HCT116 (cell line): ENCODE measurements at regions not wholly inside any gene's neighbourhood (a gene's known extent, or its start where the extent isn't known, plus 50 kb on each side); places are given as distances from the start of the nearest gene placed in this dataset.

Source experiments
- ATAC-seq: fragments of 200-7000 bp; cut with Tn5 transposase; 2 replicates; pipeline ENCODE4 v1.9.1; 2020; ENCODE audit warnings: mild to moderate bottlenecking, moderate library complexity
- BruUV-seq: library from RNA; stranded (reverse); fragments of 400-500 nt; replicated peaks from 2 replicates; lab custom pipeline; 2021; lab: Mats Ljungman, UMichigan
- CTCF ChIA-PET: fragments of 300-600 bp; sonication (Branson Sonifier 250); formaldehyde crosslinking; loops from one replicate; lab custom pipeline; 2021; ENCODE audit warnings: antibody characterized with exemption; lab: Charles Lee
- POLR2A ChIA-PET: fragments of 300-600, 350-600 bp; sonication (Branson Sonifier 250); formaldehyde crosslinking; loops from one replicate; lab custom pipeline; 2021; ENCODE audit warnings: antibody characterized with exemption; lab: Charles Lee
- RAD21 ChIA-PET, 2 experiments: fragments of 300-600 bp; sonication (Branson Sonifier 250); formaldehyde crosslinking; loops; one replicate each; lab custom pipeline; 2023; ENCODE audit warnings: low total read pairs in 2 of 2; ENCODE audit not compliant: uncharacterized antibody in 2 of 2, unreplicated experiment in 2 of 2, low non-redundant PET in 1 of 2; lab: Charles Lee
- DNase-seq: peaks from one replicate; pipeline ENCODE4 v3.0.0-alpha.2; 2010; ENCODE audit warnings: low read depth, low spot score
- H2AFZ ChIP-seq: fragments of 200-600 bp; shearing (Covaris generic), sonication (generic); 2 replicates; pipeline ENCODE4 v1.6.1; 2017; ENCODE audit warnings: low read depth, mixed run types, mixed read lengths, antibody characterized with exemption, low read length; ENCODE audit not compliant: poor library complexity, severe bottlenecking
- H3K27ac ChIP-seq: 2 replicates; pipeline ENCODE4 v1.5.1; 2012; ENCODE audit warnings: low read depth, low read length
- H3K27me3 ChIP-seq: fragments of 200-600 bp; sonication (generic); 2 replicates; pipeline ENCODE4 v1.6.1; 2016; ENCODE audit warnings: mixed run types, low read length, mixed read lengths; ENCODE audit not compliant: insufficient read depth
- H3K36me3 ChIP-seq, 2 experiments: fragments of 200-500 bp in 1 of 2; fragments of 200-600 bp in 1 of 2; sonication (Bioruptor generic) in 1 of 2; sonication (generic) in 1 of 2; 2 replicates each; pipeline versions ENCODE4 v1.5.1 to v1.6.1; 2014 to 2016; ENCODE audit warnings: low read length in 2 of 2, inconsistent platforms in 1 of 2, mixed read lengths in 1 of 2, mixed run types in 1 of 2; ENCODE audit not compliant: insufficient read depth in 2 of 2, control insufficient read depth in 1 of 2
- H3K4me1 ChIP-seq, 2 experiments: fragments of 200-600 bp in 1 of 2; sonication (generic) in 1 of 2; 2 replicates each; pipeline versions ENCODE4 v1.5.1 to v1.6.1; 2012 to 2017; ENCODE audit warnings: low read length in 2 of 2, inconsistent platforms in 1 of 2, mild to moderate bottlenecking in 1 of 2, mixed read lengths in 1 of 2, mixed run types in 1 of 2, moderate library complexity in 1 of 2; ENCODE audit not compliant: insufficient read depth in 2 of 2, control insufficient read depth in 1 of 2
- H3K4me2 ChIP-seq: fragments of 200-600 bp; sonication (generic); 2 replicates; pipeline ENCODE4 v1.6.1; 2017; ENCODE audit warnings: mixed run types, low read length, mixed read lengths
- H3K4me3 ChIP-seq, 2 experiments: fragments of 200-600 bp in 1 of 2; sonication (generic) in 1 of 2; replicated peaks in 1 of 2; 2 replicates each; pipeline ENCODE4 v1.5.1; 2011 to 2016; ENCODE audit warnings: low read length in 2 of 2, control low read depth in 1 of 2, low read depth in 1 of 2, mild to moderate bottlenecking in 1 of 2, mixed read lengths in 1 of 2, mixed run types in 1 of 2
- H3K79me2 ChIP-seq: fragments of 200-600 bp; sonication (generic); 2 replicates; pipeline ENCODE4 v1.6.1; 2017; ENCODE audit warnings: mild to moderate bottlenecking, mixed run types, low read length, moderate library complexity, mixed read lengths; ENCODE audit not compliant: insufficient read depth
- H3K9ac ChIP-seq: fragments of 200-600 bp; sonication (generic); 2 replicates; pipeline ENCODE4 v1.6.1; 2016; ENCODE audit warnings: low read length, mixed read lengths
- H3K9me2 ChIP-seq: fragments of 200-600 bp; sonication (generic), shearing (Covaris generic); 2 replicates; pipeline ENCODE4 v1.6.1; 2017; ENCODE audit warnings: mixed run types, mild to moderate bottlenecking, moderate library complexity; ENCODE audit not compliant: insufficient read depth
- H3K9me3 ChIP-seq, 2 experiments: fragments of 200-500 bp in 1 of 2; fragments of 200-600 bp in 1 of 2; sonication (Bioruptor generic) in 1 of 2; sonication (generic) in 1 of 2; 2 replicates each; pipeline ENCODE4 v1.6.1; 2014 to 2017; ENCODE audit warnings: low read length in 2 of 2, mixed read lengths in 2 of 2, inconsistent platforms in 1 of 2, low read depth in 1 of 2, mild to moderate bottlenecking in 1 of 2, mixed run types in 1 of 2, moderate library complexity in 1 of 2; ENCODE audit not compliant: control insufficient read depth in 1 of 2, insufficient read depth in 1 of 2
- H4K20me1 ChIP-seq: fragments of 200-600 bp; sonication (generic), shearing (Covaris generic); 2 replicates; pipeline ENCODE4 v1.6.1; 2017; ENCODE audit warnings: mixed run types, mild to moderate bottlenecking, moderate library complexity; ENCODE audit not compliant: insufficient read depth
- ATF3 ChIP-seq: IDR thresholded peaks from 2 replicates; pipeline ENCODE4 v1.6.1; 2012
- CBX3 ChIP-seq: IDR thresholded peaks from 2 replicates; pipeline ENCODE4 v1.6.1; 2012; ENCODE audit warnings: low read depth
- CEBPB ChIP-seq: IDR thresholded peaks from 2 replicates; pipeline ENCODE4 v1.6.1; 2012; ENCODE audit warnings: low read depth
- CTCF ChIP-seq, 3 experiments: fragments of 200-600 bp in 1 of 3; sonication (generic) in 1 of 3; IDR thresholded peaks in 2 of 3; conservative IDR thresholded peaks in 1 of 3; 2 replicates each; pipeline ENCODE4 v1.5.1; 2012 to 2017; ENCODE audit warnings: low read depth in 2 of 3, low read length in 2 of 3, antibody characterized with exemption in 1 of 3, borderline replicate concordance in 1 of 3, control low read depth in 1 of 3, mild to moderate bottlenecking in 1 of 3, mixed read lengths in 1 of 3, mixed run types in 1 of 3, moderate library complexity in 1 of 3; ENCODE audit not compliant: insufficient read depth in 1 of 3
- ELF1 ChIP-seq: IDR thresholded peaks from 2 replicates; pipeline ENCODE4 v1.6.1; 2012; ENCODE audit warnings: low read depth, borderline replicate concordance
- EZH2 ChIP-seq: fragments of 200-600 bp; sonication (generic); IDR thresholded peaks from 2 replicates; pipeline ENCODE4 v1.6.1; 2017; ENCODE audit warnings: antibody characterized with exemption, mixed run types
- EZH2phosphoT487 ChIP-seq: fragments of 200-600 bp; IDR thresholded peaks from 2 replicates; pipeline ENCODE4 v1.6.1; 2018; ENCODE audit warnings: antibody characterized with exemption, borderline replicate concordance
- FOSL1 ChIP-seq: IDR thresholded peaks from 2 replicates; pipeline ENCODE4 v1.6.1; 2012; ENCODE audit warnings: low read depth
- JUND ChIP-seq: IDR thresholded peaks from 2 replicates; pipeline ENCODE4 v1.6.1; 2012
- POLR2A ChIP-seq: IDR thresholded peaks from 2 replicates; pipeline ENCODE4 v1.7.0; 2011; ENCODE audit warnings: borderline replicate concordance; ENCODE audit not compliant: insufficient read depth, insufficient read length; ENCODE audit errors: extremely low read depth
- POLR2AphosphoS5 ChIP-seq: IDR thresholded peaks from 2 replicates; pipeline ENCODE4 v1.6.1; 2011; ENCODE audit warnings: mild to moderate bottlenecking, low read depth, low read length, moderate library complexity
- SIN3A ChIP-seq: IDR thresholded peaks from 2 replicates; pipeline ENCODE4 v1.6.1; 2012; ENCODE audit warnings: low read depth
- ZFX ChIP-seq: fragments of 450-650 bp; IDR thresholded peaks from 2 replicates; pipeline ENCODE4 v1.6.1; 2017
- intact Hi-C: fragments of 100-400 bp; cut with micrococcal nuclease; formaldehyde crosslinking; loops from 2 replicates; pipeline ENCODE4 v1.10.0; 2022

GRCh38 chr12:116469344-116469743, 89.8 kb upstream of the MAP1LC3B2 start:
- Histone ChIP-seq H4K20me1 (no peaks in the 10 kb centered on the region), H3K27me3 (no peaks in the 10 kb centered on the region), H2AFZ (no peak overlapping the region), H3K4me2 (peak overlapping the region; percentile 50; the same call in 1 of the 2 replicates), H3K9me2 (no peaks in the 10 kb centered on the region), H3K27ac (no peak overlapping the region), H3K4me3 (no peak overlapping the region), H3K36me3 (no peaks in the 10 kb centered on the region), H3K4me1 (peaks cover 2 to 36% of the 10 kb centered on the region in 2 experiments; a peak in 3 of 4 replicates), H3K9me3 (peaks cover 0 to 5% of the 10 kb centered on the region in 2 experiments; a peak in 1 of 4 replicates), H3K79me2 (no peaks in the 10 kb centered on the region), H3K9ac (no peak overlapping the region)
- no peak for ATAC-seq
- intact Hi-C loops: no loop called here
- ChIA-PET POLR2A (no interaction called here), CTCF (no interaction called here), RAD21 (no interaction called here)
- DNase-seq: no peak
- no TSS peak for BruUV-seq
- TF ChIP-seq CEBPB (no peak), POLR2A (no peak), FOSL1 (no peak)

GRCh38 chr12:116471544-116471943, 87.6 kb upstream of the MAP1LC3B2 start:
- H3K9me2 ChIP-seq: no peaks in the 10 kb centered on the region
- no peaks in the 10 kb centered on the region for H3K79me2 ChIP-seq
- H4K20me1 ChIP-seq: no peaks in the 10 kb centered on the region
- no peak overlapping the region for H3K9ac ChIP-seq
- POLR2A ChIA-PET: no interaction called here
- DNase-seq: no peak
- no peak overlapping the region for H2AFZ ChIP-seq
- no peak for ATAC-seq
- peaks cover 3 to 31% of the 10 kb centered on the region in 2 experiments; a peak in 3 of 4 replicates for H3K4me1 ChIP-seq
- RAD21 ChIA-PET: no interaction called here
- H3K27me3 ChIP-seq: no peaks in the 10 kb centered on the region
- peaks cover 11 to 12% of the 10 kb centered on the region in 2 experiments; a peak in 2 of 4 replicates for H3K9me3 ChIP-seq
- H3K27ac ChIP-seq: no peak overlapping the region
- no TSS peak for BruUV-seq
- H3K4me3 ChIP-seq: no peak overlapping the region
- TF ChIP-seq FOSL1 (no peak), ZFX (no peak), CTCF (IDR thresholded peaks at IDR 0.05 in 2 of 3, conservative IDR thresholded peaks at IDR 0.05 in 1 of 3; ENCODE audit: borderline replicate concordance in 1 of 3, insufficient read depth in 1 of 3, low read depth in 2 of 3, low read length in 2 of 3) (no peak), SIN3A (no peak), CEBPB (no peak), ELF1 (no peak), POLR2A (no peak), JUND (no peak), POLR2AphosphoS5 (no peak), CBX3 (no peak), ATF3 (no peak), EZH2 (no peak), EZH2phosphoT487 (no peak)
- no peaks in the 10 kb centered on the region for H3K36me3 ChIP-seq
- CTCF ChIA-PET: no interaction called here
- intact Hi-C loops: no loop called here
- H3K4me2 ChIP-seq: no peak overlapping the region
